HG03280 (cell line): ENCODE measurements at regions not wholly inside any gene's neighbourhood (a gene's known extent, or its start where the extent isn't known, plus 50 kb on each side); places are given as distances from the start of the nearest gene placed in this dataset.

Experiments used
- ATAC-seq: cut with Tn5 transposase; IDR thresholded peaks from one replicate; pipeline ENCODE4 v1.9.1; 2021; ENCODE audit warnings: mild to moderate bottlenecking, moderate library complexity; ENCODE audit not compliant: unreplicated experiment

- no peak for ATAC-seq
Measured at GRCh38 chr4:140250989-140251552, 97.1 kb upstream of the MAML3 start.

DNA sequence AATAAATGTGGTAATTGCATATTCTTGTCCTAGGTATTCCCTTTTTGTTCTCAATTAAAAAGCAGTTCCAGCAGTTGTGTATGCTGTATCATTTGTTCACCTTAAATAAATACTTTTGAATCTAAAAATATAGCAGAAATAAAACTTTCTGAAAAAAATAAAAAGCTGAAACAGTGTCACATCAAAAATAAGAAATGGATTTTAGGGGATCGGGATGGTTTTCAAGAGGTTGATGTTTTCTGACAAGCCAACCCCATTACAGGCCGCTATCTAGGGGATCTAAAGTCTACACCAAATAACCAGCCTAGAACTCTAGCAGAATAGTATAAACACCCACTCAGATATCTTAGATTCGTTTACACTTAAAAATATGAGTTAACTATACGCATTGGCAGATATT is 95.4 kb upstream of the MAML3 start:
- no peak for ATAC-seq

GRCh38 chr4:140247237-140247636 is 93.3 kb upstream of the MAML3 start:
- ATAC-seq = no peak

DNA sequence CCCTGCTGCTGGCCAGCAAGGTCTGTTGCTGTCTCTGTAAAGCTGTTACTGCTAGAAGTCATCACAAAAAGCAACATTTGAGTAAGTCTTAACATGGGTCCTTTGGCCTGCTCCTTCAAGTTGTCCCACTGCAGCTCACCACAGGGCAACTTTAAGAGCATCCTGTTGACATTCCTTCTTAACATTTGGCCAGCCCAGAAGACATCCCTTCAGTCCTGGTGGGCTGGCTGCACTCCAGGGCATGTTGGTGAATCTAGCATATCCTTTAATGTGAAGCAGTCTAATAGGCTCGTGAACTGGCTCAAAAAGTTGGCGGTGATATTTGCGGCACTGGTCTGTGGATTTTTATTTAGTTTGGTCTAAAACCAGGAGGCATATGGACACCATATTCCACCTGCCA is 92.2 kb upstream of the MAML3 start:
- no peak for ATAC-seq

DNA sequence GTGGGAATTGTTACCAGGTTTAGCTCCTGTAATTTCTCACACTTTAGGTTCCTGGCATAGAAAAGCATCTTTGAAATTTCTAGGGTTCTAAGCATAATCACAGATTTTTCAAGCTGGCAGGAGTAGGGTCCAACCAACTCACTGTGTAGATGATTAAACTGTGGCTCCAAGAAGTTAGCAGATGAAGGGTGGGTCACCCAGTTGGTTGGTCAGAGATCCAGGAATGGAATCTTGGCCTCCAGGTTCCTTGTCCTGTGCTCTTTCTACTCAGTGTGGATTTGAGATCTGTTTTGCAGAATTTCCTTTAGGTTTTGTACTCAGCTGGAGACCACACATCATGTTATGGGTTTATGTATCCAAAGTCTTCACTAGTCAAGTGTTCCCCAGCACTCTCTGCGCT is 90.3 kb upstream of the MAML3 start:
- ATAC-seq = no peak

GRCh38 chr4:140243278-140243753 is 89.3 kb upstream of the MAML3 start:
- peak; percentile 52 for ATAC-seq

DNA sequence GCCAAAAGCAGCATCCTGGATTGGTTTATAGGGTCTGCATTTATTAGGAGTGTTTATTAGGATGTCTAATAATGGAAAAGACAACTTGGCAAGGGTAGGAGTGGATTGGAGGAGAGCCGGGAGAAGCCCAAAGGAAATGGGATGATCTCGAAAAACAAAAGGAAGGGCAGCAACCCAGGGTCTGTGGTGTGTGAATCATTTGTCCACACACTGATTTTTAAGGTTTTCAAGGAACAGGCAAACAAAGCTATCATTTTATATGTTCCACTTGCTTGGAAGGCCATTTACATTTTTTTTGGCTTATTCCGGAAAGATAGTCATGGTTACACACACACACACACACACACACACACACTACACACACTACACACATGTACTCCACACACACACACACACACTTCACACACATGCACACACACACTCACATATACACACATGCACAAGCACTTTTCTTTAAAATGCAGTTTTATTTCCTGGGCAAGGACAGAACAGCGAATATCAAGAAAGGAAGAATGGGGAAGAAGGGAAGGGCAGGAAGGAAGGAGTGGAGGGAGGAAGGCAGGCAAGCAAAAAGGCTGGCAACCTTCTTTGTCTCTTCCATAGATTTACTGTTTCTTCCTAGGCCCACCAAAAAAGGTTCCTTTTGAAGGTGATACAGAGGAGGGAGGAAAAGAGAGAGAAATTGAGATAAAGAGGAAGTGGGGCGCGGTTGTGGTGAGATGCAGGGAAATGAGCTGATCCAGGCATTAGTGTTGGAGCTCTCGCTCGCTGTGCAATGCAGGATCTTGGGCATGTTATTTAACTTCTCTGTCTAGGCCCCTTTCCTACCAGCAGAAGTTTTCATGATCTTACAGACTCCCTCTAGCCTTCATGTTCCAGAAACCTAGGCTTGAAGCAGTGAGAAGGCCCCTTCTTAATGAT is 88.6 kb upstream of the MAML3 start:
- ATAC-seq = peak; percentile 57

DNA sequence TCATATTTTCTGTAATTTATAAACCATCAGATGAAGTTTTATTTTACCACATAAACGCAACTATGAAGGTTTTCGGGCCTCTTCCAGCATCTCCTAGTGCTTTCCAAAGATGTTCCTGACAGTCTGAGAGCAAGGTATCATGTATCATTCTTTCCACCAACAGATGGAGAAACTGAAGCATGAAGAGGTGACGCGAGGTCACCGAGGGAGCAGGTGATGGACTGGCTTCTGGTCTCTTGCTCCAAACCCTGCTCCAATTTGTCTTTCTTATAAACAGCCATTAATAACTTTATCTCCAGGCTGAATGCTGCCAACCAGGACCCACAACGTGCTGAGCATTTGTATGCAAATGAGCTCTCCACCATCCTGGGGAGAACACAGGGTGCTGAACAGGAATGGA is 86.3 kb upstream of the MAML3 start:
- ATAC-seq = no peak

DNA sequence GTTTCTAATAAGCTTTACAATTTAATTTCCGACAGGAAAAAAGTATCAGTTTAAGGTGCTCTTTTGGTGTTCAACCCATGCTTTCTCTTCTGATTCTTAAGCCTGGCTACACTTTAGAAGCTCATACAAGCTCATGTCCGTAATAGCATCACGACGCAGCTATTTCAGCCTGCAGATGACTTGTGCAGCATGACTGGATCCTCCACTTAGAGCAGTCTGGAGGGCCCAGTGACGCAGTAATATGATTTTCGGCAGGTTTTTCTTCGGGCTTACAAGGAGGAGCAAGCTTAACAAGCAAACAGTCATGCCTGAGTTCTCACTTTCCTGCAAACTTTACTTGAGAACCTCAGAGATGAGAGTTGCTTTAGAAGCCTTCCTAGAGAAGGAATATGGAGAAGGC is 85.3 kb upstream of the MAML3 start:
- no peak for ATAC-seq

DNA sequence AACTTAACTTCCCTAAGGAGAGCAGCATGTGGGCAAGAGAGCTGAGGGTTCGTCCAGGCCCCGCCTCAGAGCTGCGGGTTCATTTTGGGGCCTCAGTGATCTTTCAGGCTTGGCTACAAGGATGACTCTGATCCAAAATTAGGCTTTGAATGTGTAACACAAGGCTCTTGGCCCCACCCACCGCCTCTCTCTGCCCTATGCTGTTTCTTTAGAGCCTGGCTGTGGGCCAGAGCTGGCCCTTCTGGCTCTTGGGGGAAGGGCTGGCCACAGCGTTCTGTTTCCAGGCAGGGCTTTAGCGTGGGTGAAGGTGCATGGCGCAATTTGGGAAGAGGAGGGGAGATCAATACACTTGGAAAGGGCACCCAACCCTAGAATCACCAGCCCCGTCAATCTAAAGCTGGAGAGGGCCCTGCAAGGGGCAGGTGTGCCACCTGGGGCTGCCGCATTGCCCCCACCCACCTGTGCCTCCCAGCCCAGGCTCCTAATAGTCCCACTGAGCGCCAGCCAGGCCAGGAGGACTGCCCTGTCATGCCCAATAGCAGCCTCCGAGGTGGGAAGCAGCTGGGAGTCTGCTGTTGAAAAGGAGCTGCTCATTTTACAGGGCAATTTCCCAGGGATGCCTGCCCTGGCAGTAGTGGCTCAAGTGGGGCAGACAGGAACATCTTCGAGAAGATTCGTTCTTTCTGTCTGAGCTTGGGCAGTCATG is 84.5 kb upstream of the MAML3 start:
- no peak for ATAC-seq

DNA sequence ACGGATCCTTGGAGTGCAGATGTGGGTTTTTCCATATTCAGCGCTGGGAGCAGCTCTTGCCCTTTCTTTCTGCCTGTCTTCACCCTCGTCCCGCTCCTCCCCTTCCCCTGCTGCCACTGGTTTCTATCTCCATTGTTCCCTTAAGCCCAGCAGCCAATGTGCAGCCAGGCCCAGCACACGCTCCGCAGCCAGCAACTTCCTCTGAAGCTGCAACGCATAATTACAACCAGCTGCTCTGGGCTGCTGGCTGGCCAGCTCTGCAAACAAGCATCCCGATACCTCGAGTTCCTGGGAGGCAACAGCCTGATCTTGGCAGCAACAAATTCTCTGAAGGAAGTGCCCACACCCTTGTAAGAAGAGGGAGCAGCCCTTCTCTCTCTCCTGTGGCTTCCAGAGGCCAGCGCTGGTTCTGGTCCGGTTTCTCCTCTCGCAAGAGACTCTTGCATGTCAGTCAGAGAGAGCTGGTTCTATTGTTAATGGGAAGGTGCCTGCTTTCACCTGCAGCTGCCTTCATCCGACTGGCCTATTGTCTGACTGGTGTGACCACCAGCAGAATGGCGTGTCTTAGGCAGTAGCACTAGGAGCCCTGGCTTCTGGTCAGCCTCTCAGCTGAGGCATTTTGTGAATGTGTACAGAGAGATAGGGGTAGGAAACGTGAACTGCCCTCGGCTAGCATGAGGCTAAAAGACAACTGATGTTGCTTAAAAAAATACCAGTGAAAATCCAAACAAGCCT is 83.8 kb upstream of the MAML3 start:
- ATAC-seq = no peak

GRCh38 chr4:140236654-140237169 is 82.7 kb upstream of the MAML3 start:
- ATAC-seq = no peak

- ATAC-seq = no peak
Measured at GRCh38 chr4:140234697-140235060, 80.7 kb upstream of the MAML3 start.

DNA sequence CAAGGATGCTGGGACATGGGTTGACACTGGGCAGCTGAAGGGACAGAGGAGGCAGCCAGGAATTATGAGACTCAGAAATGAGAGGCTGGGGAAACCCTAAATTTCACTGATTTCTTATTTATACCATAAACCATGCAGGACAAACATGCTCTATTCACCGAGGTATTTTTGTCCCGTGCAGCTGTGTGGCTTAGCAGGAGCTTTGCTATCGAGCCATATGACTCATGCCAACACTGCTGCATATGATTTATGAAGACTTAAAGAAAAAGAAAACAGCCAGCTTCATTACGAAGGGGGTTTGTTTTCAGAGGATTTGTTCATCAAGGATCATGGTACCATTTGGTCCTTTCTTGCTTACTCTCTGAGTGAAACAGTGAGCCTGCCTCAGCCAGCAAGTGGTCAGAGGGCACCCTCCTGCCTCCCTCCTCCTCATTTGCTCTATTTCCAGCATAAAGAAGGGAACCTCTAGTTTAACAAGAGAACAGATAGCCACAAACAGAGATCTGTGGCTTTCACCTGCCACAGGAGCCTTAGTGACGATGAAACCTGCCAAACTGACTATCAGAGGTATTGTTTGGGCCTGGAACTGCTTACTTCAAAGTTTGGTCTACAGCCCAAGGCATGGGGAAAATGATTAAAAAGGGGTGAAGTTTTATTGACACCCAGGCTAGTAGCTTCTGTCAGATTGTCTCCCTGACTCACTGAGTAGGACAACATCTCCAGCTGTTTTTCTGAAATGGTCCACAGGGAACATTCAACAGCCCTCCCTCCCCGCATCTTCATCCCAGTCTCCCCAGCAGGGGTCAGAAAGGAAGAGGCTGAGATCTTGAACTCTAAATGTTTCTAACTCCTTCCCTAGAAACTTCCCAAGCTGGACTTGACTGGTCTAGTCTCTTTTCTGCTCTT is 80.1 kb upstream of the MAML3 start:
- no peak for ATAC-seq

- ATAC-seq = no peak
Measured at GRCh38 chr4:140229881-140230280, 75.9 kb upstream of the MAML3 start.

DNA sequence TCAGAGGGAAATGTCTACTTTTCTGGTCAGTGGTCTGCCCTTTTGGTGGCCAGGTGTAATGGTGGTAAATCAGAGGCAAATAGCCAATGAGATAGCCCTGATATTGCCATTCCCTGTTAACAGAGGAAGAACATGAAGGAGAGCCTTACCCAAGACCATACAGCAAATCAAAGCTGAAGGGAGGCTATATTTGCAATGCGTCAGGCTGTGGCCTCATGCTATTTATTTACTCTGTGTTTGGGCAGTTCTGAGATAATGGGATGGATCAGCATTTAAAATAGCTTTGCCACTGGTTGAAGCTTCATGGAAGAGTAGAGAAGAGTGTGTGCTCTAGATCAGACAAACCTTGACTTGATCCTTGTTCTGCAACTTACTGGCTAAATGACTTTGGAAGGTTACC is 73.3 kb upstream of the MAML3 start:
- no peak for ATAC-seq

DNA sequence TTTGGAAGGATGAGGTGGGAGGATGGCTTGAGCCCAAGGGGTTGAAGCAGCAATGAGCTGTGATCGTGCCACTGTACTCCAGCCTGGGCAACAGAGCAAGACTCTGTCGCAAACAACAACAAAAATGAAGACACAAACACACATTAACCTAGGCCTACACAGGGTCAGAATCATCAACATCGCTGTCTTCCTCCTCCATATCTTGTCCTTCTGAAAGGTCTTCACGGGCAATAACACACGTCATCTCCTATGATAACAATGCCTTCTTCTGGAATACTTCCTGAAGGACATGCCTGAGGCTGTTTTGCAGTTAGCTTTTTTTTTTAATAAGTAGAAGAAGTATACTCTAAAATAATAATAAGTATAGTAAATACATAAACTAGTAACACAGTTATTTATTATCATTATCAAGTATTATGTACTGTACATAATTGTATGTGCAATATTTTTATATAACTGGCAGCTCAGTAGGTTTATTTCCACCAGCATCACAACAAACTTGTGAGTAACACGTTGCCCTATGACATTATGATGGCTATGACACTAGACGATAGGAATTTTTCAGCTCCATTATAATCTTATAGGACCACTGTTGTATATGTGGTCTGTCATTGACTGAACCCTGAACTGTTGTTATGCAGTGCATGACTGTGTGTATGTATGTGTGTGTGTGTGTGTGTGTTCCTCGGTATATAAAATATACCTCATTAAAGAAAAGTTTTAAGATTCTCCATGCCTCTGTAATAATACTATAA is 69.2 kb upstream of the MAML3 start:
- no peak for ATAC-seq

GRCh38 chr4:140222171-140222570 is 68.2 kb upstream of the MAML3 start:
- no peak for ATAC-seq

DNA sequence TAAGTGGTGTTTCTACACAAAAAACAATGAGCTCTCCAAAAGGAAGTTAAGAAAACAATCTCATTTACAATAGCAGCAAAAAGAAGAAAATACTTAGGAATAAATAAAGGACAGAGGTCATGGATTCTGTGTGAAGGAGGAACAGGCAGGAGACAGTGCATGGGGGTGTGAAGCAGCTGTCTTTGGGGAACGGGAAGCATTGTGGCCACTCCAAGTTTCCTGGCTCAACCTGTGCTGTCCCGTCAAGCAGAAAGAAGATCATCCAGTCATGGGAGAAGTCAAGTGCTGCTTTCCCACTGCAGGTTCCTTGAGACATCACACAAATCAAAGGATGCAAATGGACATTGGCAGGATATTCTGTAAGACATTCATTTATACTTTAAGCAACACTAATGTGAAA is 66.1 kb upstream of the MAML3 start:
- no peak for ATAC-seq
